H1 (cell line): ENCODE measurements at regions not wholly inside any gene's neighbourhood (a gene's known extent, or its start where the extent isn't known, plus 50 kb on each side); places are given as distances from the start of the nearest gene placed in this dataset.

Experiments
- CTCF ChIA-PET: fragments of 300-600 bp; sonication (Branson Sonifier 250); formaldehyde crosslinking; loops from one replicate; lab custom pipeline; 2021; ENCODE audit not compliant: partially characterized antibody; lab: Charles Lee
- POLR2A ChIA-PET: fragments of 300-600 bp; sonication (Branson Sonifier 250); formaldehyde crosslinking; loops from one replicate; lab custom pipeline; 2021; ENCODE audit warnings: inconsistent platforms; ENCODE audit not compliant: partially characterized antibody; lab: Charles Lee
- DNase-seq, 2 experiments: peaks; one replicate each; pipeline versions ENCODE4 v3.0.0 to v3.0.0-alpha.2; 2010 to 2022; ENCODE audit warnings: low spot score in 2 of 2, low read depth in 1 of 2, mixed read lengths in 1 of 2
- FAIRE-seq: peaks from 2 replicates; lab custom pipeline; 2011; peaks lifted over from hg19 to GRCh38; lab: Jason Lieb, UNC
- H2AFZ ChIP-seq: 2 replicates; pipeline ENCODE4 v1.8.1; 2012; ENCODE audit warnings: low read length, inconsistent platforms
- H2AK5ac ChIP-seq: 2 replicates; pipeline ENCODE4 v1.6.1; 2013; ENCODE audit warnings: low read depth, low read length
- H2BK120ac ChIP-seq: replicated peaks from 2 replicates; pipeline ENCODE3; 2013; ENCODE audit warnings: low read depth, low read length, inconsistent platforms
- H2BK12ac ChIP-seq: 2 replicates; pipeline ENCODE4 v1.6.1; 2013; ENCODE audit warnings: low read depth, low read length
- H2BK15ac ChIP-seq: 2 replicates; pipeline ENCODE4 v1.6.1; 2013; ENCODE audit warnings: low read length
- H2BK20ac ChIP-seq: 2 replicates; pipeline ENCODE4 v1.6.1; 2013; ENCODE audit warnings: low read length
- H2BK5ac ChIP-seq: 2 replicates; pipeline ENCODE4 v1.6.1; 2013; ENCODE audit warnings: low read depth, low read length
- H3K14ac ChIP-seq: 2 replicates; pipeline ENCODE4 v1.6.1; 2013; ENCODE audit warnings: inconsistent platforms; ENCODE audit not compliant: insufficient read length
- H3K18ac ChIP-seq: 2 replicates; pipeline ENCODE4 v1.6.1; 2013; ENCODE audit warnings: low read length; ENCODE audit errors: extremely low read depth
- H3K23ac ChIP-seq: 2 replicates; pipeline ENCODE4 v1.6.1; 2013; ENCODE audit warnings: inconsistent platforms; ENCODE audit not compliant: insufficient read length
- H3K23me2 ChIP-seq: 2 replicates; pipeline ENCODE4 v1.6.1; 2013; ENCODE audit warnings: low read depth, low read length
- H3K27ac ChIP-seq: 2 replicates; pipeline ENCODE4 v1.6.1; 2011; ENCODE audit warnings: low read depth, low read length, inconsistent platforms
- H3K27me3 ChIP-seq, 4 experiments: replicated peaks in 1 of 4; 1 replicate in 1 of 4; 2 replicates in 3 of 4; pipeline versions ENCODE4 v1.6.1 to v1.8.1; 2011 to 2013; ENCODE audit warnings: low read length in 3 of 4, mild to moderate bottlenecking in 3 of 4, inconsistent platforms in 2 of 4, mixed read lengths in 2 of 4, moderate library complexity in 1 of 4; ENCODE audit not compliant: control insufficient read depth in 3 of 4, insufficient read depth in 3 of 4; ENCODE audit errors: extremely low read depth in 1 of 4
- H3K36me3 ChIP-seq, 4 experiments: 2 replicates each; pipeline versions ENCODE4 v1.6.1 to v1.8.1; 2011 to 2013; ENCODE audit warnings: mild to moderate bottlenecking in 4 of 4, low read length in 3 of 4, moderate library complexity in 2 of 4, control low read depth in 1 of 4, inconsistent platforms in 1 of 4; ENCODE audit not compliant: insufficient read depth in 4 of 4, control insufficient read depth in 2 of 4
- H3K4ac ChIP-seq: replicated peaks from 2 replicates; pipeline ENCODE3; 2013; ENCODE audit warnings: low read length, low read depth, mixed read lengths, inconsistent platforms; ENCODE audit not compliant: insufficient read length
- H3K4me1 ChIP-seq, 4 experiments: replicated peaks in 1 of 4; 1 replicate in 1 of 4; 2 replicates in 3 of 4; pipeline versions ENCODE4 v1.6.1 to v1.8.1; 2011 to 2013; ENCODE audit warnings: low read length in 3 of 4, inconsistent platforms in 2 of 4, mixed read lengths in 1 of 4; ENCODE audit not compliant: insufficient read depth in 4 of 4, control insufficient read depth in 3 of 4
- H3K4me2 ChIP-seq, 2 experiments: 2 replicates each; pipeline versions ENCODE4 v1.6.1 to v1.8.1; 2011 to 2013; ENCODE audit warnings: low read depth in 2 of 2, low read length in 2 of 2, control low read depth in 1 of 2, inconsistent platforms in 1 of 2, mild to moderate bottlenecking in 1 of 2; ENCODE audit not compliant: insufficient read depth in 1 of 2
- H3K4me3 ChIP-seq, 4 experiments: fragments of 200-600, 300-600 bp in 1 of 4; sonication (generic), shearing (Covaris generic), sonication (Bioruptor Twin) in 1 of 4; 2 replicates each; pipeline versions ENCODE4 v1.5.1 to v1.8.1; 2011 to 2016; ENCODE audit warnings: low read length in 4 of 4, low read depth in 3 of 4, control low read depth in 2 of 4, inconsistent platforms in 2 of 4, mild to moderate bottlenecking in 2 of 4, mixed read lengths in 1 of 4, moderate library complexity in 1 of 4; ENCODE audit not compliant: insufficient read depth in 2 of 4; ENCODE audit errors: extremely low read depth in 1 of 4
- H3K56ac ChIP-seq: replicated peaks from 2 replicates; pipeline ENCODE3; 2013; ENCODE audit warnings: low read depth, mild to moderate bottlenecking, mixed read lengths, low read length, inconsistent platforms; ENCODE audit not compliant: insufficient read length
- H3K79me1 ChIP-seq: 2 replicates; pipeline ENCODE4 v1.6.1; 2013; ENCODE audit warnings: low read depth, low read length, control low read depth
- H3K79me2 ChIP-seq, 2 experiments: 2 replicates each; pipeline versions ENCODE4 v1.6.1 to v1.8.1; 2012 to 2013; ENCODE audit warnings: low read length in 2 of 2, mild to moderate bottlenecking in 2 of 2, inconsistent platforms in 1 of 2; ENCODE audit not compliant: insufficient read depth in 2 of 2, control insufficient read depth in 1 of 2
- H3K9ac ChIP-seq, 4 experiments: replicated peaks in 1 of 4; 1 replicate in 1 of 4; 2 replicates in 3 of 4; pipeline versions ENCODE4 v1.6.1 to v1.8.1; 2011 to 2013; ENCODE audit warnings: low read depth in 3 of 4, low read length in 3 of 4, control low read depth in 2 of 4, mild to moderate bottlenecking in 2 of 4, moderate library complexity in 2 of 4, inconsistent platforms in 1 of 4; ENCODE audit errors: extremely low read depth in 1 of 4
- H3K9me3 ChIP-seq, 2 experiments: 2 replicates each; pipeline versions ENCODE4 v1.6.1 to v1.8.1; 2012 to 2013; ENCODE audit warnings: mild to moderate bottlenecking in 2 of 2, moderate library complexity in 2 of 2, control low read depth in 1 of 2, inconsistent platforms in 1 of 2, low read depth in 1 of 2, low read length in 1 of 2, mixed read lengths in 1 of 2; ENCODE audit not compliant: insufficient read depth in 2 of 2
- H4K20me1 ChIP-seq, 2 experiments: replicated peaks in 1 of 2; 2 replicates each; pipeline versions ENCODE3 to v1.8.1; 2011 to 2013; ENCODE audit warnings: inconsistent platforms in 2 of 2, low read length in 2 of 2, mild to moderate bottlenecking in 1 of 2; ENCODE audit not compliant: insufficient read depth in 2 of 2, control insufficient read depth in 1 of 2
- H4K5ac ChIP-seq: 2 replicates; pipeline ENCODE4 v1.6.1; 2013; ENCODE audit warnings: low read length, low read depth, mixed read lengths, inconsistent platforms; ENCODE audit not compliant: insufficient read length
- H4K8ac ChIP-seq: 2 replicates; pipeline ENCODE4 v1.8.0; 2013; ENCODE audit warnings: mild to moderate bottlenecking, moderate library complexity, low read length, inconsistent platforms; ENCODE audit not compliant: insufficient read depth; ENCODE audit errors: extremely low read depth
- H4K91ac ChIP-seq: replicated peaks from 2 replicates; pipeline ENCODE3; 2013; ENCODE audit warnings: low read length, mixed read lengths, inconsistent platforms; ENCODE audit not compliant: insufficient read length
- KDM4A ChIP-seq: IDR thresholded peaks from one replicate; pipeline ENCODE4 v1.7.1; 2012; ENCODE audit warnings: low read depth, mild to moderate bottlenecking, moderate library complexity, low read length, inconsistent platforms; ENCODE audit not compliant: severe bottlenecking
- MAFK ChIP-seq: IDR thresholded peaks from 2 replicates; pipeline ENCODE4 v1.6.1; 2012; ENCODE audit warnings: low read depth, mild to moderate bottlenecking, improper control_type of control experiment, low read length
- POLR2AphosphoS5 ChIP-seq: IDR thresholded peaks from 2 replicates; pipeline ENCODE4 v1.6.1; 2011; ENCODE audit warnings: low read depth, low read length
- SUZ12 ChIP-seq: fragments of 200-600 bp; sonication (generic); IDR thresholded peaks from 2 replicates; pipeline ENCODE4 v1.6.1; 2012; ENCODE audit warnings: mild to moderate bottlenecking, inconsistent platforms, low read length, moderate library complexity, mixed read lengths
- WGBS, 2 experiments: shearing (Covaris generic) in 1 of 2; methylation state at CpG; one replicate each; pipeline versions ENCODE4 v1.1.6 to v1.1.7; 2013 to 2015; ENCODE audit warnings: low lambda C conversion rate in 2 of 2, mixed read lengths in 2 of 2, inconsistent platforms in 1 of 2, low coverage in 1 of 2, missing lambda C conversion rate in 1 of 2; ENCODE audit not compliant: insufficient replicate concordance in 2 of 2, insufficient coverage in 1 of 2, insufficient read length in 1 of 2; ENCODE audit errors: extremely low coverage in 1 of 2, missing lambda C conversion rate in 1 of 2; 5-methylcytosine and 5-hydroxymethylcytosine counted together
- TF ChIP-seq, protein P1 (sequence below), 3 experiments: IDR thresholded peaks; 1 replicate in 2 of 3; 2 replicates in 1 of 3; pipeline versions ENCODE4 v1.5.1 to v1.6.1; 2011; ENCODE audit warnings: low read length in 3 of 3, mild to moderate bottlenecking in 3 of 3, inconsistent platforms in 2 of 3, low read depth in 1 of 3, moderate library complexity in 1 of 3; ENCODE audit not compliant: insufficient read depth in 1 of 3; ENCODE audit errors: control extremely low read depth in 1 of 3

DNA sequence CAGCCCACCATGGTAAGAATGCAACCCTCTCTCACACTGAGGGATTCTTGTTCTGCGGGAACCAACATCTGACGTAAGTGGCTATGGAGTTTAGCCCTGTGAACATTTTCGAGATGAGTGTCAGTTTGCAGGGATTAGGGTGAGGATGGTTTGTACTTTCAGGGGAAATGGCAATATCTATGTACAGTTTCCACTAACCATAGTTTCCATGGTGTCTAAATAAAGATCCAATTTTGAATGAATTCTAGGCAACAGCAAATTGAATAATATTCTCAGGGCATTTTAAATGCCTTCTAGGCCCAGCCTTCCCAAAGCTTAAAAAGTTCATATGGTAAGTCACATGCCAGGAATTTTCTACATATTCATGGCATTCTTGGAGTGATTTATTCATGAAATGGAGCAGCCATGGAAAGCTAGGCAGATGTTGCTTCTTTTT lies 105.4 kb upstream of the MMADHC start:
- Histone ChIP-seq H3K18ac (no peak overlapping the region), H2AFZ (no peak overlapping the region), H2BK15ac (no peak overlapping the region), H2AK5ac (no peak overlapping the region), H4K8ac (no peak overlapping the region), H3K27ac (no peak overlapping the region), H3K4me1 (no peaks in the 10 kb centered on the region), H3K14ac (no peak overlapping the region), H3K9ac (no peak overlapping the region), H2BK120ac (no peak overlapping the region), H3K79me1 (no peaks in the 10 kb centered on the region), H3K9me3 (no peaks in the 10 kb centered on the region), H2BK5ac (no peak overlapping the region), H4K91ac (no peak overlapping the region), H4K5ac (no peak overlapping the region), H2BK12ac (no peak overlapping the region), H3K56ac (no peak overlapping the region), H3K79me2 (no peaks in the 10 kb centered on the region), H3K23ac (no peak overlapping the region), H3K4me3 (no peak overlapping the region), H4K20me1 (no peaks in the 10 kb centered on the region), H2BK20ac (no peak overlapping the region), H3K36me3 (no peaks in the 10 kb centered on the region), H3K23me2 (no peaks in the 10 kb centered on the region; the same call in 1 of the 2 replicates), H3K27me3 (no peaks in the 10 kb centered on the region), H3K4me2 (no peak overlapping the region), H3K4ac (no peak overlapping the region)
- POLR2A ChIA-PET, result no interaction called here
- CTCF ChIA-PET, result interaction anchor here (1.1 kb wide), 1 partner anchor 28 kb away, joined by 3 read pairs; no protein-coding TSS in a partner anchor
- TF ChIP-seq POLR2AphosphoS5 (no peak), KDM4A (no peak), MAFK (no peak), SUZ12 (no peak)
- TF ChIP-seq, protein P1, sequence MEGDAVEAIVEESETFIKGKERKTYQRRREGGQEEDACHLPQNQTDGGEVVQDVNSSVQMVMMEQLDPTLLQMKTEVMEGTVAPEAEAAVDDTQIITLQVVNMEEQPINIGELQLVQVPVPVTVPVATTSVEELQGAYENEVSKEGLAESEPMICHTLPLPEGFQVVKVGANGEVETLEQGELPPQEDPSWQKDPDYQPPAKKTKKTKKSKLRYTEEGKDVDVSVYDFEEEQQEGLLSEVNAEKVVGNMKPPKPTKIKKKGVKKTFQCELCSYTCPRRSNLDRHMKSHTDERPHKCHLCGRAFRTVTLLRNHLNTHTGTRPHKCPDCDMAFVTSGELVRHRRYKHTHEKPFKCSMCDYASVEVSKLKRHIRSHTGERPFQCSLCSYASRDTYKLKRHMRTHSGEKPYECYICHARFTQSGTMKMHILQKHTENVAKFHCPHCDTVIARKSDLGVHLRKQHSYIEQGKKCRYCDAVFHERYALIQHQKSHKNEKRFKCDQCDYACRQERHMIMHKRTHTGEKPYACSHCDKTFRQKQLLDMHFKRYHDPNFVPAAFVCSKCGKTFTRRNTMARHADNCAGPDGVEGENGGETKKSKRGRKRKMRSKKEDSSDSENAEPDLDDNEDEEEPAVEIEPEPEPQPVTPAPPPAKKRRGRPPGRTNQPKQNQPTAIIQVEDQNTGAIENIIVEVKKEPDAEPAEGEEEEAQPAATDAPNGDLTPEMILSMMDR (IDR thresholded peaks at IDR 0.05; ENCODE audit: control extremely low read depth in 1 of 3, insufficient read depth in 1 of 3, low read depth in 1 of 3, low read length in 3 of 3), result no peak
- DNase-seq, result no peak
- FAIRE-seq, result no peak
- WGBS, 2 experiments, result 92% methylated on average over 3 of the region's 3 CpGs; no CpG with 5 or more reads in 1 of the 2 experiments
